ENCODE measurements at regions not wholly inside any gene's neighbourhood (a gene's known extent, or its start where the extent isn't known, plus 50 kb on each side); places are given as distances from the start of the nearest gene placed in this dataset.

- H3K4me3 Mint-ChIP-seq = no peak overlapping the region
- H3K9me3 Mint-ChIP-seq = peaks cover 4% of the 10 kb centered on the region
- TF ChIP-seq CTCF (IDR thresholded peaks at IDR 0.05; ENCODE audit: unreplicated experiment in 3 of 3) = no peak
- H3K27ac Mint-ChIP-seq = no peak overlapping the region
- H3K27me3 Mint-ChIP-seq (ENCODE audit: low read depth) = no peaks in the 10 kb centered on the region
- H3K4me1 Mint-ChIP-seq = no peaks in the 10 kb centered on the region
- no peaks in the 10 kb centered on the region for H3K36me3 Mint-ChIP-seq (ENCODE audit: low read depth)
Observed at GRCh38 chr1:65584399-65584798, 163.9 kb downstream of the LEPR start.

- Mint-ChIP-seq H3K27ac (no peak overlapping the region), H3K4me1 (no peaks in the 10 kb centered on the region), H3K4me3 (no peak overlapping the region), H3K27me3 (ENCODE audit: low read depth) (no peaks in the 10 kb centered on the region), H3K9me3 (no peaks in the 10 kb centered on the region), H3K36me3 (ENCODE audit: low read depth) (no peaks in the 10 kb centered on the region)
- no peak for TF ChIP-seq CTCF (IDR thresholded peaks at IDR 0.05; ENCODE audit: unreplicated experiment in 3 of 3)
Observed at GRCh38 chr1:65590279-65590678, 169.8 kb downstream of the LEPR start.

- no peaks in the 10 kb centered on the region for H3K27me3 Mint-ChIP-seq (ENCODE audit: low read depth)
- H3K36me3 Mint-ChIP-seq (ENCODE audit: low read depth) = no peaks in the 10 kb centered on the region
- no peak overlapping the region for H3K4me3 Mint-ChIP-seq
- no peaks in the 10 kb centered on the region for H3K4me1 Mint-ChIP-seq
- H3K9me3 Mint-ChIP-seq = no peaks in the 10 kb centered on the region
- no peak overlapping the region for H3K27ac Mint-ChIP-seq
- TF ChIP-seq CTCF (IDR thresholded peaks at IDR 0.05; ENCODE audit: unreplicated experiment in 3 of 3) = no peak
Observed at GRCh38 chr1:65593516-65593915, 173.0 kb downstream of the LEPR start.

GRCh38 chr1:65595724-65596123 lies 175.3 kb downstream of the LEPR start:
- no peak overlapping the region for H3K27ac Mint-ChIP-seq
- no peaks in the 10 kb centered on the region for H3K9me3 Mint-ChIP-seq
- H3K36me3 Mint-ChIP-seq (ENCODE audit: low read depth) = no peaks in the 10 kb centered on the region
- TF ChIP-seq CTCF (IDR thresholded peaks at IDR 0.05; ENCODE audit: unreplicated experiment in 3 of 3) = no peak
- H3K4me1 Mint-ChIP-seq = no peaks in the 10 kb centered on the region
- H3K27me3 Mint-ChIP-seq (ENCODE audit: low read depth) = no peaks in the 10 kb centered on the region
- H3K4me3 Mint-ChIP-seq = no peak overlapping the region

GRCh38 chr1:65596768-65597167 lies 176.3 kb downstream of the LEPR start:
- Mint-ChIP-seq H3K9me3 (no peaks in the 10 kb centered on the region), H3K27me3 (ENCODE audit: low read depth) (no peaks in the 10 kb centered on the region), H3K4me3 (no peak overlapping the region), H3K4me1 (no peaks in the 10 kb centered on the region), H3K27ac (no peak overlapping the region), H3K36me3 (ENCODE audit: low read depth) (no peaks in the 10 kb centered on the region)
- TF ChIP-seq CTCF (IDR thresholded peaks at IDR 0.05; ENCODE audit: unreplicated experiment in 3 of 3) = no peak

GRCh38 chr1:65605621-65606020 lies 185.2 kb downstream of the LEPR start:
- H3K27me3 Mint-ChIP-seq (ENCODE audit: low read depth) = no peaks in the 10 kb centered on the region
- TF ChIP-seq CTCF (IDR thresholded peaks at IDR 0.05; ENCODE audit: unreplicated experiment in 3 of 3) = no peak
- no peaks in the 10 kb centered on the region for H3K4me1 Mint-ChIP-seq
- H3K36me3 Mint-ChIP-seq (ENCODE audit: low read depth) = no peaks in the 10 kb centered on the region
- no peak overlapping the region for H3K27ac Mint-ChIP-seq
- H3K4me3 Mint-ChIP-seq = no peak overlapping the region
- H3K9me3 Mint-ChIP-seq = no peaks in the 10 kb centered on the region
